HepG2 (cell line): ENCODE measurements at regions not wholly inside any gene's neighbourhood (a gene's known extent, or its start where the extent isn't known, plus 50 kb on each side); places are given as distances from the start of the nearest gene placed in this dataset.

Experiments used
- ATF7-NPFF ChIP-seq: sonication (generic); formaldehyde crosslinking; IDR thresholded peaks from 2 replicates; pipeline ENCODE4 v1.8.1; 2023; ENCODE audit warnings: mild to moderate bottlenecking, low read depth, missing genetic modification reagents, moderate library complexity
- BCL6 ChIP-seq: IDR thresholded peaks from 2 replicates; pipeline ENCODE4 v1.6.1; 2016; ENCODE audit warnings: missing genetic modification reagents, missing compliant biosample characterization
- GATAD2A ChIP-seq: IDR thresholded peaks from 2 replicates; pipeline ENCODE4 v1.6.1; 2016
- GTF3A ChIP-seq: sonication (generic); formaldehyde crosslinking; conservative IDR thresholded peaks from 2 replicates; pipeline ENCODE4 v1.4.0; 2020; ENCODE audit warnings: mild to moderate bottlenecking, missing genetic modification reagents
- HMG20A ChIP-seq: IDR thresholded peaks from 2 replicates; pipeline ENCODE4 v1.6.1; 2016; ENCODE audit warnings: borderline replicate concordance
- HOXA5 ChIP-seq: sonication (generic); formaldehyde crosslinking; IDR thresholded peaks from 2 replicates; pipeline ENCODE4 v1.4.0; 2020; ENCODE audit warnings: missing genetic modification reagents
- HOXD1 ChIP-seq: sonication (generic); formaldehyde crosslinking; IDR thresholded peaks from 2 replicates; pipeline ENCODE4 v1.5.0; 2020; ENCODE audit warnings: missing genetic modification reagents
- IRF2 ChIP-seq: IDR thresholded peaks from 2 replicates; pipeline ENCODE4 v1.6.1; 2018; ENCODE audit warnings: missing genetic modification reagents, missing compliant biosample characterization
- JDP2 ChIP-seq: sonication (generic); formaldehyde crosslinking; IDR thresholded peaks from 2 replicates; pipeline ENCODE4 v1.8.1; 2022; ENCODE audit warnings: missing genetic modification reagents, borderline replicate concordance
- MATR3 ChIP-seq: sonication (generic); formaldehyde crosslinking; IDR thresholded peaks from 2 replicates; pipeline ENCODE4 v1.4.0; 2020; ENCODE audit warnings: missing genetic modification reagents
- NFE2L1 ChIP-seq: sonication (generic); formaldehyde crosslinking; IDR thresholded peaks from 2 replicates; pipeline ENCODE4 v1.4.0; 2020; ENCODE audit warnings: missing genetic modification reagents, mild to moderate bottlenecking, borderline replicate concordance
- NFKB2 ChIP-seq: sonication (generic); formaldehyde crosslinking; IDR thresholded peaks from 2 replicates; pipeline ENCODE4 v1.4.0; 2020; ENCODE audit warnings: missing genetic modification reagents, borderline replicate concordance
- NR2F1 ChIP-seq, 2 experiments: fragments of 450-650 bp in 1 of 2; formaldehyde crosslinking in 1 of 2; IDR thresholded peaks; 2 replicates each; pipeline versions ENCODE4 v1.5.0 to v1.6.1; 2016 to 2020; ENCODE audit warnings: mild to moderate bottlenecking in 1 of 2, missing compliant biosample characterization in 1 of 2, missing genetic modification reagents in 1 of 2, moderate library complexity in 1 of 2
- PCBP2 ChIP-seq: fragments of 200-400 bp; formaldehyde crosslinking; optimal IDR thresholded peaks from 2 replicates; pipeline ENCODE3; 2018; ENCODE audit warnings: low read length, low read depth; ENCODE audit not compliant: poor library complexity, severe bottlenecking
- POGZ ChIP-seq: sonication (generic); formaldehyde crosslinking; IDR thresholded peaks from 2 replicates; pipeline ENCODE4 v1.4.0; 2020; ENCODE audit warnings: mild to moderate bottlenecking, missing genetic modification reagents
- PTBP1 ChIP-seq: fragments of 200-400 bp; formaldehyde crosslinking; IDR thresholded peaks from 2 replicates; pipeline ENCODE4 v1.6.1; 2018; ENCODE audit warnings: low read length, low read depth; ENCODE audit not compliant: poor library complexity, severe bottlenecking
- RBAK ChIP-seq: sonication (generic); formaldehyde crosslinking; IDR thresholded peaks from 2 replicates; pipeline ENCODE4 v1.5.1; 2020; ENCODE audit warnings: mild to moderate bottlenecking, missing genetic modification reagents
- XRCC5 ChIP-seq: fragments of 200-400 bp; formaldehyde crosslinking; optimal IDR thresholded peaks from 2 replicates; pipeline ENCODE3; 2017; ENCODE audit warnings: mild to moderate bottlenecking, low read length
- ZBTB7B ChIP-seq: sonication (generic); formaldehyde crosslinking; IDR thresholded peaks from 2 replicates; pipeline ENCODE4 v1.4.0; 2020; ENCODE audit warnings: missing genetic modification reagents
- ZNF10 ChIP-seq: sonication (generic); formaldehyde crosslinking; IDR thresholded peaks from 2 replicates; pipeline ENCODE4 v1.4.0; 2020; ENCODE audit warnings: mild to moderate bottlenecking, low read depth, missing genetic modification reagents, borderline replicate concordance
- ZNF224 ChIP-seq: sonication (generic); formaldehyde crosslinking; IDR thresholded peaks from 2 replicates; pipeline ENCODE4 v1.5.0; 2020; ENCODE audit warnings: mild to moderate bottlenecking, missing genetic modification reagents
- ZNF326 ChIP-seq: sonication (generic); formaldehyde crosslinking; IDR thresholded peaks from 2 replicates; pipeline ENCODE4 v1.4.0; 2020; ENCODE audit warnings: missing genetic modification reagents, borderline replicate concordance
- TF ChIP-seq, protein P1 (sequence below): sonication (generic); formaldehyde crosslinking; IDR thresholded peaks from 2 replicates; pipeline ENCODE4 v1.4.0; 2020; ENCODE audit warnings: missing genetic modification reagents
- TF ChIP-seq, protein P2 (sequence below): sonication (generic); formaldehyde crosslinking; IDR thresholded peaks from 2 replicates; pipeline ENCODE4 v1.5.1; 2020; ENCODE audit warnings: missing genetic modification reagents, mild to moderate bottlenecking, borderline replicate concordance
- TF ChIP-seq, protein P3 (sequence below): sonication (generic); formaldehyde crosslinking; IDR thresholded peaks from 2 replicates; pipeline ENCODE4 v1.5.0; 2020; ENCODE audit warnings: missing genetic modification reagents
- TF ChIP-seq, protein P4 (sequence below): sonication (generic); formaldehyde crosslinking; IDR thresholded peaks from 2 replicates; pipeline ENCODE4 v1.4.0; 2020; ENCODE audit warnings: missing genetic modification reagents
- TF ChIP-seq, protein P5 (sequence below): sonication (generic); formaldehyde crosslinking; IDR thresholded peaks from 2 replicates; pipeline ENCODE4 v1.5.1; 2020; ENCODE audit warnings: mild to moderate bottlenecking, missing genetic modification reagents, borderline replicate concordance

DNA sequence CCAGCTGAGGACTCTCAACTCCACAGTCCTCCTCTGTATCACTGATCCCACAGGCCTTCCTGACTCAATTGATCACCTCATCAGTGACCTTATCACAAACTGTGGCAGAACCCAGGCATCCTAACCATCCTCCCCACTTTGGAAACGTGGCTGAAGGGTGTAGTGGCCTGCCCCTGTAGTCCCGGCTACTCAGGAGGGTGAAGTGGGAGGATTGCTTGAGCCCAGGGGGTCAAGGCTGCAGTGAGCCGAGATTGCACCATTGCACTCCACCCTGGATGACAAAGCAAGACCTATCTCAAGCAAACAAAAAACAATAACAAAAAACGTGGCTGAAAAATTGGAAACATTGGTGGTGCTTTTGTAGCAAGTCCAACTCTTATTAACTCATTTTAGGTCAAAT lies 203.4 kb upstream of the ZNF217 start (continued):
- no peak for TF ChIP-seq NFKB2
- no peak for TF ChIP-seq ATF7-NPFF
- TF ChIP-seq RBAK (CRISPR knock-in tag): no peak
- 0 out of 2 replicates have a peak, but pooled peaks have one; percentile 61 for TF ChIP-seq ZNF10 (CRISPR knock-in tag)
- no peak for TF ChIP-seq POGZ (CRISPR knock-in tag)
- TF ChIP-seq JDP2 (CRISPR knock-in tag): no peak
- TF ChIP-seq NR2F1 (CRISPR knock-in tag; IDR thresholded peaks at IDR 0.05): peak; percentile 21 to 35; a peak in 2 of 4 replicates
- TF ChIP-seq, protein P1, sequence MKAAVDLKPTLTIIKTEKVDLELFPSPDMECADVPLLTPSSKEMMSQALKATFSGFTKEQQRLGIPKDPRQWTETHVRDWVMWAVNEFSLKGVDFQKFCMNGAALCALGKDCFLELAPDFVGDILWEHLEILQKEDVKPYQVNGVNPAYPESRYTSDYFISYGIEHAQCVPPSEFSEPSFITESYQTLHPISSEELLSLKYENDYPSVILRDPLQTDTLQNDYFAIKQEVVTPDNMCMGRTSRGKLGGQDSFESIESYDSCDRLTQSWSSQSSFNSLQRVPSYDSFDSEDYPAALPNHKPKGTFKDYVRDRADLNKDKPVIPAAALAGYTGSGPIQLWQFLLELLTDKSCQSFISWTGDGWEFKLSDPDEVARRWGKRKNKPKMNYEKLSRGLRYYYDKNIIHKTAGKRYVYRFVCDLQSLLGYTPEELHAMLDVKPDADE: no peak
- TF ChIP-seq NFE2L1 (CRISPR knock-in tag): no peak
- TF ChIP-seq, protein P2, sequence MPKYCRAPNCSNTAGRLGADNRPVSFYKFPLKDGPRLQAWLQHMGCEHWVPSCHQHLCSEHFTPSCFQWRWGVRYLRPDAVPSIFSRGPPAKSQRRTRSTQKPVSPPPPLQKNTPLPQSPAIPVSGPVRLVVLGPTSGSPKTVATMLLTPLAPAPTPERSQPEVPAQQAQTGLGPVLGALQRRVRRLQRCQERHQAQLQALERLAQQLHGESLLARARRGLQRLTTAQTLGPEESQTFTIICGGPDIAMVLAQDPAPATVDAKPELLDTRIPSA: no peak
- no peak for TF ChIP-seq HMG20A (CRISPR knock-in tag)
- no peak for TF ChIP-seq ZNF326 (CRISPR knock-in tag)
- TF ChIP-seq, protein P3, sequence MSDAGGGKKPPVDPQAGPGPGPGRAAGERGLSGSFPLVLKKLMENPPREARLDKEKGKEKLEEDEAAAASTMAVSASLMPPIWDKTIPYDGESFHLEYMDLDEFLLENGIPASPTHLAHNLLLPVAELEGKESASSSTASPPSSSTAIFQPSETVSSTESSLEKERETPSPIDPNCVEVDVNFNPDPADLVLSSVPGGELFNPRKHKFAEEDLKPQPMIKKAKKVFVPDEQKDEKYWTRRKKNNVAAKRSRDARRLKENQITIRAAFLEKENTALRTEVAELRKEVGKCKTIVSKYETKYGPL (CRISPR knock-in tag): no peak
- TF ChIP-seq, protein P4, sequence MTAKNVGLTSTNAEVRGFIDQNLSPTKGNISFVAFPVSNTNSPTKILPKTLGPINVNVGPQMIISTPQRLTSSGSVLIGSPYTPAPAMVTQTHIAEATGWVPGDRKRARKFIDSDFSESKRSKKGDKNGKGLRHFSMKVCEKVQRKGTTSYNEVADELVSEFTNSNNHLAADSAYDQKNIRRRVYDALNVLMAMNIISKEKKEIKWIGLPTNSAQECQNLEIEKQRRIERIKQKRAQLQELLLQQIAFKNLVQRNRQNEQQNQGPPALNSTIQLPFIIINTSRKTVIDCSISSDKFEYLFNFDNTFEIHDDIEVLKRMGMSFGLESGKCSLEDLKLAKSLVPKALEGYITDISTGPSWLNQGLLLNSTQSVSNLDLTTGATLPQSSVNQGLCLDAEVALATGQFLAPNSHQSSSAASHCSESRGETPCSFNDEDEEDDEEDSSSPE (CRISPR knock-in tag): no peak
- TF ChIP-seq BCL6 (CRISPR knock-in tag): 0 out of 2 replicates have a peak, but pooled peaks have one; percentile 4
- 0 out of 2 replicates have a peak, but pooled peaks have one; percentile 7 for TF ChIP-seq GTF3A
- TF ChIP-seq PTBP1: no peak
- TF ChIP-seq ZNF224 (CRISPR knock-in tag): 0 out of 2 replicates have a peak, but pooled peaks have one; percentile 7
- TF ChIP-seq IRF2 (CRISPR knock-in tag): no peak
- TF ChIP-seq HOXD1: no peak
- TF ChIP-seq, protein P5, sequence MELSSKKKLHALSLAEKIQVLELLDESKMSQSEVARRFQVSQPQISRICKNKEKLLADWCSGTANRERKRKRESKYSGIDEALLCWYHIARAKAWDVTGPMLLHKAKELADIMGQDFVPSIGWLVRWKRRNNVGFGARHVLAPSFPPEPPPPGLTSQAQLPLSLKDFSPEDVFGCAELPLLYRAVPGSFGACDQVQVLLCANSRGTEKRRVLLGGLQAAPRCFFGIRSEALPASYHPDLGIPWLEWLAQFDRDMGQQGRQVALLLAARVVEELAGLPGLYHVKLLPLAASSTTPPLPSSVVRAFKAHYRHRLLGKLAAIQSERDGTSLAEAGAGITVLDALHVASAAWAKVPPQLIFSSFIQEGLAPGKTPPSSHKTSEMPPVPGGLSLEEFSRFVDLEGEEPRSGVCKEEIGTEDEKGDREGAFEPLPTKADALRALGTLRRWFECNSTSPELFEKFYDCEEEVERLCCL (CRISPR knock-in tag): no peak
- TF ChIP-seq GATAD2A (CRISPR knock-in tag): peak; percentile 30; the same call in 1 of the 2 replicates
- TF ChIP-seq MATR3 (CRISPR knock-in tag): no peak
- no peak for TF ChIP-seq PCBP2
- no peak for TF ChIP-seq XRCC5
- no peak for TF ChIP-seq HOXA5 (CRISPR knock-in tag)
- 0 out of 2 replicates have a peak, but pooled peaks have one; percentile 17 for TF ChIP-seq ZBTB7B (CRISPR knock-in tag)
